IMR-90 (cell line): ENCODE measurements at regions not wholly inside any gene's neighbourhood (a gene's known extent, or its start where the extent isn't known, plus 50 kb on each side); places are given as distances from the start of the nearest gene placed in this dataset.

Experiments used
- ATAC-seq: fragments of 200-7000 bp; cut with Tn5 transposase; 2 replicates; pipeline ENCODE4 v1.9.1; 2020; ENCODE audit warnings: low read depth, mild to moderate bottlenecking, moderate library complexity
- BruUV-seq: library from RNA; stranded (reverse); fragments of 400-500 nt; replicated peaks from 2 replicates; lab custom pipeline; 2021; lab: Mats Ljungman, UMichigan
- CTCF ChIA-PET: fragments of 300-600 bp; formaldehyde crosslinking; extraction: SDS; loops from one replicate; lab custom pipeline; 2021; ENCODE audit warnings: antibody characterized with exemption; lab: Yijun Ruan, JAX
- POLR2A ChIA-PET: fragments of 300-600 bp; sonication (Branson Sonifier 250); formaldehyde crosslinking; loops from one replicate; lab custom pipeline; 2022; ENCODE audit warnings: antibody characterized with exemption; ENCODE audit not compliant: unreplicated experiment; lab: Charles Lee
- DNase-seq: peaks from one replicate; pipeline ENCODE4 v3.0.0; 2013
- H2AFZ ChIP-seq: replicated peaks from 2 replicates; pipeline ENCODE3; 2013; ENCODE audit warnings: low read length, mild to moderate bottlenecking; ENCODE audit not compliant: poor library complexity
- H2AK5ac ChIP-seq: 2 replicates; pipeline ENCODE4 v1.6.1; 2013; ENCODE audit warnings: low read depth, low read length, inconsistent platforms
- H2AK9ac ChIP-seq: replicated peaks from 2 replicates; pipeline ENCODE3; 2013; ENCODE audit warnings: mild to moderate bottlenecking, low read depth, low read length, moderate library complexity; ENCODE audit not compliant: poor library complexity
- H2BK120ac ChIP-seq: 2 replicates; pipeline ENCODE4 v1.6.1; 2013; ENCODE audit warnings: low read depth, low read length, inconsistent platforms
- H2BK15ac ChIP-seq: 3 replicates; pipeline ENCODE4 v1.6.1; 2013; ENCODE audit warnings: low read depth, low read length, inconsistent platforms
- H2BK20ac ChIP-seq: 2 replicates; pipeline ENCODE4 v1.6.1; 2013; ENCODE audit warnings: low read depth, mild to moderate bottlenecking, inconsistent platforms, low read length, moderate library complexity
- H2BK5ac ChIP-seq: 2 replicates; pipeline ENCODE4 v1.6.1; 2013; ENCODE audit warnings: mild to moderate bottlenecking, low read depth, low read length, inconsistent platforms; ENCODE audit not compliant: poor library complexity, severe bottlenecking
- H3K14ac ChIP-seq: replicated peaks from 2 replicates; pipeline ENCODE4 v1.6.1; 2013; ENCODE audit warnings: low read depth, low read length, inconsistent platforms
- H3K18ac ChIP-seq: 2 replicates; pipeline ENCODE4 v1.6.1; 2013; ENCODE audit warnings: low read depth, low read length, control low read depth
- H3K23ac ChIP-seq: 2 replicates; pipeline ENCODE4 v1.6.1; 2013; ENCODE audit warnings: low read depth, low read length, inconsistent platforms
- H3K27ac ChIP-seq: 2 replicates; pipeline ENCODE4 v1.5.1; 2013; ENCODE audit warnings: mild to moderate bottlenecking, control low read depth, low read length; ENCODE audit not compliant: insufficient read depth
- H3K27me3 ChIP-seq: 2 replicates; pipeline ENCODE4 v1.6.1; 2013; ENCODE audit warnings: low read length; ENCODE audit not compliant: control insufficient read depth, insufficient read depth
- H3K36me3 ChIP-seq: 2 replicates; pipeline ENCODE4 v1.6.1; 2013; ENCODE audit warnings: low read length, mixed read lengths; ENCODE audit not compliant: control insufficient read depth, insufficient read depth
- H3K4ac ChIP-seq: 2 replicates; pipeline ENCODE4 v1.6.1; 2013; ENCODE audit warnings: low read depth, low read length, inconsistent platforms
- H3K4me1 ChIP-seq: 2 replicates; pipeline ENCODE4 v1.6.1; 2013; ENCODE audit warnings: low read length, mixed read lengths; ENCODE audit not compliant: control insufficient read depth, insufficient read depth
- H3K4me2 ChIP-seq: 2 replicates; pipeline ENCODE4 v1.6.1; 2013; ENCODE audit warnings: low read depth, mild to moderate bottlenecking, control low read depth, low read length, moderate library complexity
- H3K4me3 ChIP-seq: 2 replicates; pipeline ENCODE4 v1.5.1; 2013; ENCODE audit warnings: low read depth, mild to moderate bottlenecking, control low read depth, low read length, moderate library complexity; ENCODE audit not compliant: insufficient read depth
- H3K56ac ChIP-seq: 2 replicates; pipeline ENCODE4 v1.6.1; 2013; ENCODE audit warnings: low read length, inconsistent platforms; ENCODE audit not compliant: insufficient read depth; ENCODE audit errors: extremely low read depth
- H3K79me1 ChIP-seq, 2 experiments: 2 replicates each; pipeline ENCODE4 v1.6.1; 2013; ENCODE audit warnings: low read length in 2 of 2, inconsistent platforms in 1 of 2, low read depth in 1 of 2
- H3K9ac ChIP-seq: 2 replicates; pipeline ENCODE4 v1.6.1; 2013; ENCODE audit warnings: low read depth, low read length, control low read depth
- H3K9me1 ChIP-seq: 2 replicates; pipeline ENCODE4 v1.6.1; 2013; ENCODE audit warnings: low read length, inconsistent platforms; ENCODE audit not compliant: insufficient read depth
- H3K9me3 ChIP-seq: 2 replicates; pipeline ENCODE4 v1.6.1; 2013; ENCODE audit warnings: low read length; ENCODE audit not compliant: control insufficient read depth, insufficient read depth
- H4K20me1 ChIP-seq: 2 replicates; pipeline ENCODE4 v1.6.1; 2013; ENCODE audit warnings: low read length, inconsistent platforms; ENCODE audit not compliant: insufficient read depth
- H4K5ac ChIP-seq: 2 replicates; pipeline ENCODE4 v1.6.1; 2013; ENCODE audit warnings: mild to moderate bottlenecking, low read depth, low read length, control low read depth
- H4K8ac ChIP-seq, 2 experiments: 2 replicates each; pipeline ENCODE4 v1.6.1; 2013; ENCODE audit warnings: low read depth in 2 of 2, low read length in 2 of 2, control low read depth in 1 of 2, inconsistent platforms in 1 of 2
- H4K91ac ChIP-seq: 2 replicates; pipeline ENCODE4 v1.6.1; 2013; ENCODE audit warnings: low read depth, low read length, inconsistent platforms; ENCODE audit not compliant: insufficient read depth
- BHLHE40 ChIP-seq: fragments of 150-350 bp; IDR thresholded peaks from 2 replicates; pipeline ENCODE4 v1.6.1; 2016; ENCODE audit warnings: mild to moderate bottlenecking, low read depth, low read length
- CHD1 ChIP-seq: IDR thresholded peaks from 2 replicates; pipeline ENCODE4 v1.6.1; 2012; ENCODE audit warnings: low read depth, low read length, improper control_type of control experiment
- MAFK ChIP-seq: IDR thresholded peaks from 2 replicates; pipeline ENCODE4 v1.6.1; 2012; ENCODE audit warnings: low read depth, low read length, improper control_type of control experiment
- MXI1 ChIP-seq: IDR thresholded peaks from 2 replicates; pipeline ENCODE4 v1.6.1; 2012; ENCODE audit warnings: low read depth, mild to moderate bottlenecking, low read length, moderate library complexity, borderline replicate concordance
- NFE2L2 ChIP-seq: fragments of 150-350 bp; IDR thresholded peaks from 2 replicates; pipeline ENCODE4 v1.6.1; 2016; ENCODE audit warnings: low read depth, mild to moderate bottlenecking, low read length
- WGBS, 2 experiments: methylation state at CpG; one replicate each; pipeline versions ENCODE4 v1.1.5 to v1.1.7; 2013; ENCODE audit warnings: missing lambda C conversion rate in 2 of 2; ENCODE audit not compliant: insufficient read length in 1 of 2; ENCODE audit errors: extremely low coverage in 2 of 2; 5-methylcytosine and 5-hydroxymethylcytosine counted together
- dilution Hi-C: fragments of 300-500 bp; cut with HindIII; formaldehyde crosslinking; loops from one replicate; pipeline ENCODE4 v1.14.3; 2018; ENCODE audit warnings: low sequenced_read_pairs; ENCODE audit not compliant: unreplicated experiment
- in situ Hi-C: fragments of 300-500 bp; cut with MboI; formaldehyde crosslinking; loops from 3 replicates; pipeline ENCODE4 v1.14.3; 2019; ENCODE audit warnings: low sequenced_read_pairs, inconsistent platforms, mixed read lengths
- intact Hi-C: fragments of 100-400 bp; cut with micrococcal nuclease; formaldehyde crosslinking; loops from 2 replicates; pipeline ENCODE4 v1.10.0; 2022
- TF ChIP-seq, protein P1 (sequence below): fragments of 150-350 bp; IDR thresholded peaks from 2 replicates; pipeline ENCODE4 v1.6.1; 2017; ENCODE audit warnings: mild to moderate bottlenecking, antibody characterized with exemption, low read length, low read depth
- TF ChIP-seq, protein P2 (sequence below): conservative IDR thresholded peaks from 2 replicates; pipeline ENCODE4 v1.5.1; 2012; ENCODE audit warnings: mild to moderate bottlenecking, low read depth, low read length, improper control_type of control experiment

DNA sequence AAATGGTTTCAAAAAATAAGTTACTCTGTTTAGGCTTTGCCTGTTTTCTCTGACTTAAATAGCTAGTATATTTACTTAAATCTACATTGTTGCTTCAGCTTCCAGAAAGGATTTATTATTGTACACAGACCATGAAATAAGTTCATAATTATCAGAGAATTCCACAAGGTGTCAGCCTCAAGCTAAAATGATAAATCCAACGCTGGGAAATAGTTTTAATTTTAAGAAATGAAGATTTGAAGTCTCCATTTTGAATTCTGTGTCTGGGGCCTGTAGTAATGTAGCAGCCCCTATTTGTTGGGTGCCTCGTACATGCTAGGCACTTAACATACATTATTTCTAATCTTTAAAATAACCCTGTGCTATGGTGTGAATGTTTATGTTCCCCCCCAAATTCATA, 92.6 kb upstream of the KCNMB2 start:
- H3K14ac ChIP-seq, result no peak overlapping the region
- ChIA-PET CTCF (interaction anchor here (1.0 kb wide), 1 partner anchor 13 kb away, joined by 3 read pairs; no protein-coding TSS in a partner anchor), POLR2A (no interaction called here)
- H2AK5ac ChIP-seq, result no peak overlapping the region
- ATAC-seq (no peak; the same call in 1 of the 2 replicates), DNase-seq (no peak)
- intact Hi-C loops (no loop called here), in situ Hi-C loops (loop anchor here (10.0 kb wide), 2 partner anchors 511 to 871 kb away; no protein-coding TSS in a partner anchor), dilution Hi-C loops (no loop called here)
- no peak overlapping the region for H2AFZ ChIP-seq
- H3K27ac ChIP-seq, result no peak overlapping the region
- no peaks in the 10 kb centered on the region for H3K4me1 ChIP-seq
- H4K5ac ChIP-seq, result no peak overlapping the region
- no peak overlapping the region for H3K56ac ChIP-seq
- no peaks in the 10 kb centered on the region for H3K79me1 ChIP-seq
- H3K9me1 ChIP-seq, result no peaks in the 10 kb centered on the region
- H4K8ac ChIP-seq, result no peak overlapping the region
- H3K23ac ChIP-seq, result no peak overlapping the region
- no peak overlapping the region for H2AK9ac ChIP-seq
- no peaks in the 10 kb centered on the region for H4K20me1 ChIP-seq
- no peak overlapping the region for H2BK15ac ChIP-seq
- H3K36me3 ChIP-seq, result no peaks in the 10 kb centered on the region
- no peak overlapping the region for H3K4me2 ChIP-seq
- H3K18ac ChIP-seq, result no peak overlapping the region
- no peaks in the 10 kb centered on the region for H3K9me3 ChIP-seq
- H2BK120ac ChIP-seq, result no peak overlapping the region
- no peak overlapping the region for H4K91ac ChIP-seq
- H3K4ac ChIP-seq, result no peak overlapping the region
- TF ChIP-seq BHLHE40, result no peak
- no peak for TF ChIP-seq CHD1
- TF ChIP-seq MXI1, result no peak
- no peak for TF ChIP-seq MAFK
- TF ChIP-seq, protein P1, sequence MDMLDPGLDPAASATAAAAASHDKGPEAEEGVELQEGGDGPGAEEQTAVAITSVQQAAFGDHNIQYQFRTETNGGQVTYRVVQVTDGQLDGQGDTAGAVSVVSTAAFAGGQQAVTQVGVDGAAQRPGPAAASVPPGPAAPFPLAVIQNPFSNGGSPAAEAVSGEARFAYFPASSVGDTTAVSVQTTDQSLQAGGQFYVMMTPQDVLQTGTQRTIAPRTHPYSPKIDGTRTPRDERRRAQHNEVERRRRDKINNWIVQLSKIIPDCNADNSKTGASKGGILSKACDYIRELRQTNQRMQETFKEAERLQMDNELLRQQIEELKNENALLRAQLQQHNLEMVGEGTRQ, result no peak
- no peak for TF ChIP-seq NFE2L2
- TF ChIP-seq, protein P2, sequence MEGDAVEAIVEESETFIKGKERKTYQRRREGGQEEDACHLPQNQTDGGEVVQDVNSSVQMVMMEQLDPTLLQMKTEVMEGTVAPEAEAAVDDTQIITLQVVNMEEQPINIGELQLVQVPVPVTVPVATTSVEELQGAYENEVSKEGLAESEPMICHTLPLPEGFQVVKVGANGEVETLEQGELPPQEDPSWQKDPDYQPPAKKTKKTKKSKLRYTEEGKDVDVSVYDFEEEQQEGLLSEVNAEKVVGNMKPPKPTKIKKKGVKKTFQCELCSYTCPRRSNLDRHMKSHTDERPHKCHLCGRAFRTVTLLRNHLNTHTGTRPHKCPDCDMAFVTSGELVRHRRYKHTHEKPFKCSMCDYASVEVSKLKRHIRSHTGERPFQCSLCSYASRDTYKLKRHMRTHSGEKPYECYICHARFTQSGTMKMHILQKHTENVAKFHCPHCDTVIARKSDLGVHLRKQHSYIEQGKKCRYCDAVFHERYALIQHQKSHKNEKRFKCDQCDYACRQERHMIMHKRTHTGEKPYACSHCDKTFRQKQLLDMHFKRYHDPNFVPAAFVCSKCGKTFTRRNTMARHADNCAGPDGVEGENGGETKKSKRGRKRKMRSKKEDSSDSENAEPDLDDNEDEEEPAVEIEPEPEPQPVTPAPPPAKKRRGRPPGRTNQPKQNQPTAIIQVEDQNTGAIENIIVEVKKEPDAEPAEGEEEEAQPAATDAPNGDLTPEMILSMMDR, result no peak
- no peak overlapping the region for H2BK5ac ChIP-seq
- no peak overlapping the region for H3K4me3 ChIP-seq
- no TSS peak for BruUV-seq
- WGBS, 2 experiments, result no CpG with 5 or more reads among the region's 2 CpGs
- no peak overlapping the region for H2BK20ac ChIP-seq
- peaks cover 2% of the 10 kb centered on the region; the same call in 1 of the 2 replicates for H3K27me3 ChIP-seq
- no peak overlapping the region for H3K9ac ChIP-seq
